Right lobe of liver (tissue), 4 donors: ENCODE measurements at regions not wholly inside any gene's neighbourhood (a gene's known extent, or its start where the extent isn't known, plus 50 kb on each side); places are given as distances from the start of the nearest gene placed in this dataset.

ENCODE experiments used
- CTCF ChIP-seq, 4 donors: fragments of 200-600 bp in 3 of 4; fragments of 450-650 bp in 1 of 4; IDR thresholded peaks; one replicate each; pipeline versions ENCODE4 v1.5.1 to v1.8.0; 2016 to 2022; ENCODE audit warnings: antibody characterized with exemption in 4 of 4, mild to moderate bottlenecking in 2 of 4
- POLR2A ChIP-seq: fragments of 450-650 bp; IDR thresholded peaks from one replicate; pipeline ENCODE4 v1.6.1; 2017; ENCODE audit warnings: antibody characterized with exemption, mild to moderate bottlenecking
- donor health status: DM: no; HTN: no; CAD: no.
- donor health status: DM: no; HTN: no; CAD: no.
- donor health status: DM: no; HTN: yes; CAD: no.

GRCh38 chr1:218863987-218864386, 309.7 kb upstream of the LYPLAL1 start:
- TF ChIP-seq CTCF (IDR thresholded peaks at IDR 0.05) (no peak), POLR2A (no peak)
